Ramos (cell line): ENCODE measurements at regions not wholly inside any gene's neighbourhood (a gene's known extent, or its start where the extent isn't known, plus 50 kb on each side); places are given as distances from the start of the nearest gene placed in this dataset.
"Not testable (repeated sequence)": the region's sequence is repeated elsewhere in the genome, so short reads cannot be mapped to it uniquely, and the experiment has no call there.

Experiments
- in situ Hi-C: fragments of 300-500 bp; cut with MboI; formaldehyde crosslinking; loops from one replicate; pipeline ENCODE4 v1.14.3; 2022; ENCODE audit warnings: low sequenced_read_pairs; ENCODE audit not compliant: unreplicated experiment

DNA sequence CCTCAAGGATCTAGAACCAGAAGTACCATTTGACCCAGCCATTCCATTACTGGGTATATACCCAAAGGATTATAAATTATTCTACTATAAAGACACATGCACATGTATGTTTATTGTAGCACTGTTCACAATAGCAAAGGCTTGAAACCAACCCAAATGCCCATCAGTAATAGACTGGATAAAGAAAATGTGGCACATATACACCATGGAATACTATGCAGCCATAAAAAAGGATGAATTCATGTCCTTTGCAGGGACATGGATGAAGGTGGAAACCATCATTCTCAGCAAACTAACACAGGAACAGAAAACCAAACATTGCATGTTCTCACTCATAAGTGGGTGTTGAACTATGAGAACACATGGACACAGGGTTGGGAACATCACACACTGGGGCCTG is 317.6 kb downstream of the PRELID2 start:
- in situ Hi-C loops, result not testable (repeated sequence)

DNA sequence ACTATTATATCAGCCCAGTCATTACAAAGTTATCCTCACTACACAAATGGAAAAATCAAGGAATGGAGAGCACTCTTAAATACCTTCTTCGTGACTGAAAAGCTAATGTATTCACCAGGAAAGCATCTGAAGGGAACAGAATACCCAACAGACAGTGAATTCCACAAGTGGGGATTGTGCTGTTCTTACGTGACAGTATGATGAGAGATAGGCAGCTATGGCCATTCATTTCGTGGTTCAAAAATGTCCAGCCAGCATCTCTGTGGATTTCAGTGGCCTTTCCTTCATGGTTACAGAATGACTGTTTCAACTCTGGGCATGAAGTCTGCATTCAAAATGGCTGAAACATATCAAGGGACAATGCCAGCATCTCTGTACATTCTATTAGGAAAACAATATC is 323.8 kb downstream of the PRELID2 start:
- in situ Hi-C loops, result no loop called here

DNA sequence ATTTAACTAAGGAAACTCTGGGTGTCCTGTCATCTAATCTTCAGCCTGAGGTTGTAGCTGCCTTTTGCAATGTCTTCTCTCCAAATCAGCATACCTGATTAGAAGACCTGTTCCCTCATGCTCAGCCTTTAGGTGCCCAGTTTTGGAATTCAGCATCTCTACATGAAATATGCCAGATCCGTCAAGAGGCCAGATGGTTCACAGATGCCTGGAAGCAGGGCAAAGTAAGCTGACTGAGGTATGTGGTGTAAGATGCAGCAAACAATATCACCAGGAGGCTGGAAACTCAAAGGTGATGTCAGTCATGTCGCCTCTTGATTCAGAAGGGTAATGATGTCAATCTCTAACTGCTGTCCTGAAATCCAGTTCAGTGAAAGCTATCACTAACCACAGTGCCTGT is 324.4 kb downstream of the PRELID2 start:
- in situ Hi-C loops, result no loop called here

DNA sequence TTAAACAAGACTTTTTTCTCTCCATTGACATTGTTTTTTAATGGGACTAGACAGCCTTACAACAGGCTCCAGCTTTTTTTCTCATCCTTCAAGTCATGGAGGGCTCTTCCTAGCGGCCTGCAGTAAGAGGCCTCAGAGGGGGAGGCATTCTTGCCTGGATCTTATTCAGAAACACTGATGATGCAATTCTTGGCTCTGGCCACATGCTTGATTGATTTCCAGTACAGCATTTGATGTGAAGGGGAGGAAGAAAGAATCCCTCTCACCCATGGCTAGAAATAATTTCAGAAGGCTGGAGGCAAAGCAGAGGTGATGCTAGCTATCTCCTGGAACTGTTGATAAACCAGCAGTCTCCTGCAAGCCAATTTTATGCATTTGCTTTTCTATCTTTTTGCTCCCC is 324.8 kb downstream of the PRELID2 start:
- in situ Hi-C loops, result no loop called here

DNA sequence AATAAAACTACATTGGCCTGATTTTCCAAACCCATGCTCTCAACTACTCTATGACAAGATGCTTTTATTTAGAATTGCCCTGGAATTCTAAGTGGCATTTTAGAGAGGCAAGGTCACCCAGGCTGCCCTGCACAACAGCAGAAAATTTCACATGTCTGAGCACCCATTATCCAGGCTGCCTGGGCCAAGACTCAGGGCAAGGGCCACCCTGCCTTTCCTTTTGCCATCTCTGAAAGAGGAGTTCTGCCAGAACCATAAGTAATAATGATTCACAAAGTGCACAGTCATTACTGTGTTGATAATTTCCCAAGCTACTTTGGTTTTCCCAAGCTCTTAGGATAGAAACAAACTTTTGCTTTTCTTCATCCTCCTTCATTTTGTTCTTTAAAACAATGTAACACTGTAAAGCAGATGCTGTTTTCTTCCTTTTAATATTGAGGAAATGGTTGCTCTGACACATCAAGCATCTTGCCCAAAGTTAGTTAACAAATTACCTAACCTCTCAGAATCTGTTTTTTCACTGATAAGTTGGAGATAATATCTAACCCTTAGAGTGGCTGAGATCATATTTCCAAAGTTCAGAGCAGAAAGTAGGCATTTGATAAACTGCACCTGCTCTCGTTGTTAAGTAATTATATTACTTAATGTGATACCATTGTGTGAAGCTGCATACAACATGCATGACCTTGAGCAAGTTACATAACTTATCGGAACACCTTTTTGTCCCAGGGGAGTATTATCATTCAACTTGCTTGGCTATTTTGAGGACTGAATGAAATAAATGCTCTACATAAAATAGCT is 325.6 kb downstream of the PRELID2 start:
- in situ Hi-C loops, result no loop called here

DNA sequence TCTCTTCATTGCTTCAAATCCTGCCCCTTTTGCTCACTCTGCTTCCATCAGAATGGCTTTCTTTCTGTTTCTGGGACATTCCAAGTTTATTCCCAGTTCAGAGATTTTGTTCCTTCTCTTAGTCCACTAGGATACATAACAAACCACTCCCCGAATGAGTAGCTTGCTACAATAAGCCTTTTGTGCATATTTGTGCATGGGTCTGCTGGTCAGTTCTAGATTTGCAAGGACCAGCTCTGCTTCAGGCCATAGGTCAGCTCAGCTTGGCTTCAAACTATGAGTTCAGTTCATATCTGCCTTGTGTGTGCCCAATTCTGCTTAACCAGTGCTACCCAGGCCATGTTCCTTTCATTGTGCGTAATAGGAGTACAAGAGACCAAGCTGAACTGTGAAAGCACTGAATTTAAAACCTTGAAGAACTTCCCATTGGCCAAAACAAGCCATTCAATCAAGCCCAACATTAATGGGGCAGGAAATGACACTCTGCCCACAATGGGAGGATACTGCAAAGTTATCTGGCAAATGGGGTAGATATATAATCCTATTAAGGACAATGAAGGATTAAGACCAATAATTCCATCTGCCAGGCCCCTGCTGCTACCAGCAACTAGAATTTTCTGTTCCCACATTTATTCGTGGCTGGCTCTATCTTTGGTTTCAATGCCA is 328.8 kb downstream of the PRELID2 start:
- in situ Hi-C loops, result no loop called here

DNA sequence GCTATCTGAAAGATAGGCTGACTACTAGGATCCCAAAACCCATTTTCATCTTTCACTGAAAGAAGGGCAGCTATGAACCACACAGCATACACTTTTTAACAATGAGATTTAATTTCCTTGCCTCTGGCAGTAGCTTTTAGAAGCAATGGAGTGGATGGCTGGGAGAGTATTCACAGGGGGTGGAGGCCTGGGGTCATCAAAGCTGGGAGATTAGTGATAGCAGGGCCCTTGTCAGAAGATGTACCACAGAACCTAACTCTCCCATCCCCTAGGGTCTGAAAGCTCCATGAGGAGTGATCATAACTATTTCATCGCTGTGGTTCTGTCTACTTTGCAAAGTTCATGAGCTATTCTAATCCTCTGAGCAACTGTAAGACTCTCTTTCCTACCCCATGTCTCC is 332.2 kb downstream of the PRELID2 start:
- in situ Hi-C loops, result no loop called here

DNA sequence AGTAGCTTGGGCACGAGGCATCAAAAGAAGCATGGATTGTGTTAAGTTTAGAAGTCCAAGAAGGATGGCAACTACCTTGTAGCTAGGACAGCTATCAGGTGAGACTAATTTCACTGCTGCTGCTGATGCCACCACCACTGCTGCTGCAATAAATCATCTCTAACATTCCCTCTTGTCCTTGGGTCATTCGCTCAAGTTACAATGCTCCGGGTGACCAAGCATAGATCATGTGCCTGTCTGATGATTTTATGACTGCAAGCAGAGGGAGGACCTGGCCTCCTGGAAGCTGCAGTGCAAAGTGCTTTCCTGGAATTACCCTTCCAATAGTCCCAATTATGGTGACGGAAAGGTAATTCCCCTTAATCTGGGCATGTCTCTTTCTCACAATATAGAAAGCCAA is 334.4 kb downstream of the PRELID2 start:
- in situ Hi-C loops, result no loop called here

DNA sequence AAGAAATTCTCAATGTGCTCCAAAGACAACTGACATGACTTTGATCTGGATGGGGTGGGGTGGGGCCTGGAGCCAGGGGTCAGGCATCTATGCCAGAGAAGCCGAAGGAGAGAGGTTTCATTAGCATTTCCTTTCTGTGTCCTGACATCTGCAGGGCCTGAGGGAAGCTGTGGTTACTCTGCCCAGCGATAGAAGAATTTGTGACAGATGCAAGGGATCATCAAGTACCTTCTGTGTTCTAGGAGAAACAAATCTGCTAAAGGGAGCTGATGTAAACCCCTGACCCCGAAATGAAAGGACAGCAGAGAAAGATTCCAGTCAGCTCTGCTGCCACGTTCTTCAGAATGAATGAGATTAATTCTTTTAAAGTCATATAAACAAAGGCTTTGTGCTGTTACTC is 335.7 kb downstream of the PRELID2 start:
- in situ Hi-C loops, result no loop called here

DNA sequence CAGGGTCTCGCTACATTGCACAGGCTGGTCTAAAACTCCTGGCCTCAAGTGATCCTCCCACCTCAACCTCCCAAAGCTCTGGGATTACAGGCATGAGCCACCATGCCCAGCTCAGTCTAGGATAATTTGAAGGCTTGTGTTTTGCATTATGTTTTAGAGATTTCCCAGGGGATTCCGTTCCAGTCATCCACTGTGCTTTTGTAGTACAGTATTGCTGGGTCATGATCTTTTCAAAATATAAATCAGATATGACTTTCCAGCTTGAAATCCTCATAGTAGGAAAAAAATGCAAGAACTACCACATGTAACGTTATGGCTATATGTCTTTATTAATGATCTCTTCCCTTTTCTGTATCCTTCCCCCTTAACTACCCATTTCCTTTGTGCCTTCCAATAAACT is 338.1 kb downstream of the PRELID2 start:
- in situ Hi-C loops, result no loop called here

DNA sequence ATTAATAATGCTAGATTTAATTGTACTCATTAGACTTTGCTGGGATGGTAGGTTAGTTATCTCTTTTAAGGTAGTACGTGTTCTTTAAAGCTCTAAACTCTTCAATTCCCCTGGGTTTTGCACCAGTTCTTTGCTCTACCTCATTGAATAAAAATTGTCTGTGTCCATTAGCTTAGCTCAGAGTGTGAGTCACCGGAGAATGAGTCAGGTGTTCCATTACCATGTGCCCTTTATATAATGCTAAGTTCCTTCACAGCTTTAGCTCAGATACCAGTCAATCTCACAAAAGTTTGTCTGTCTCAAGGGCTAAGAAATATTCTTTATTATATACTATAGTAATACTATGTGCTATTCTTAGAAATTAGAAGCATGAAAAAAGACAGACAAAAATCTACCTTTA is 339.4 kb downstream of the PRELID2 start:
- in situ Hi-C loops, result no loop called here

DNA sequence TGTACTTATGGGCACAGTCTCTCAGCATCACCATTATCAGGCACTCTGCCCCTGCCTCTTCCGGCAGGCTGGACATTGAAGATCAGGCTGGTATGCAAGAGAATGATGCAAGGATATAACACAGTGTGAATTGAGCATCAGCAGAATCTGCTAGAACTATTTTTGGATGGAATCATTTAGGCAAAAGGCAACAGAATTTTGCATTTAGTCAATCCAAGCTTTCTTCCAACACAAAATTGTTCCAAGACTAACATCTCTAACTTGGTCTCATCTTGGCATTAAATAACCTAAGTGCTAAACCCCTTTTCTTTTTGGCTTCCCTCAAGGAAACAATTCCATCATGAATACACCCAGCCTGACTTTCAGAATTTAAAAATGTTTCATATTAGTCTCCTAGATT is 339.9 kb downstream of the PRELID2 start:
- in situ Hi-C loops, result no loop called here

DNA sequence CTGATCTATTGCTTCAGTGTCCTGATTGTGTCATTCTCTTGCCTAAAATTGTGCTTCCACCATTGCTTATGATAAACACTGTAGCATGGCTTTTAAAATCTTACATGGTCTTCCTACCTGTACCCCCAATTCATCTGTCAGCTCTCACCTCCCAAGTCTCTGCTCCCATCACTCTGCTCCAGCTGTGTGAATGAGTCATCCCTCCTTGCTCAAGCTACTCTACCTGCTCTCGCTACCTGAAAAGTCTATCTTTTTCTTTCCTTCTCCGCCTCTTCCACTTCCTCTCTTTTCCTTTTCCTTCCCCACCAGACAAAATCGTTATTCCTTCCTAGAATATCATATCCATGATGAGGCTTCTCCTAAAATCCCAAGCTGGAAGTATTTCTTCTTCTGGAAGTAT is 341.7 kb downstream of the PRELID2 start:
- in situ Hi-C loops, result no loop called here

DNA sequence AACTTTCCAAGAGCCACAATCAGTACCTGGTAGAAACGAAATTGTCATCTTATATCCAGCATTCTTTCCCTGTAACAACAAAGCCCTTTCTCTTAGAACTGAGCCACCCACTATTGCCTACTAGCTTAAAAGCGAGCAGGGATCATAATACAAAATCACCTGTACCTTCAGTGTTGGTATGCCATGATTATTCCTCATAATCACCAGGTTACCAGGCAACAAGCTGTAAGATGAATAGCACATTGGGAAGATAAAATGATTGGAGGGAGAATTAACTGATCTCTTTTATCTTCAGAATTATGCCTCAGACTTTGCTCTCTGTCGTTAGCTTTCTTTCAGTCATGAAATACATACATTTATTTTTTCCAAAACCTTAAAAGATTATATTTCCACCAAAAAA is 345.6 kb downstream of the PRELID2 start:
- in situ Hi-C loops, result no loop called here

DNA sequence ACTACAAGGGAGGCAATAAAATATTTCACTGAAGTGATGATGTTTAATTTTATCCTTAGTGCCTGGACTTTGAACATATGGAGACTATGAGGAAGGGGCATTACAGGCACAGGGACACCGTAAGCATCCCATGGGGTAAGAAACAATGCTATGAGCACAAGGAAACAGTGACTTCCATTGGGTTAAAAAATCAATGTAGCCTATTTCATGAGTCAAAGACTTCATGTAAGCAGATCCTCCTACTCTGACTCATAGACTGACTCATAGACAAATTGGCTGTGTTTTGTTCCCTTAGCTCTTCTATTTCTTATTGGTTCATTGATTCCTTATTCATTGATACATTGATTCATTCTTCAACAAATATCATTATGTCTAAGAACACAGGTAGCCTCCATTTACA is 351.0 kb downstream of the PRELID2 start:
- in situ Hi-C loops, result no loop called here

DNA sequence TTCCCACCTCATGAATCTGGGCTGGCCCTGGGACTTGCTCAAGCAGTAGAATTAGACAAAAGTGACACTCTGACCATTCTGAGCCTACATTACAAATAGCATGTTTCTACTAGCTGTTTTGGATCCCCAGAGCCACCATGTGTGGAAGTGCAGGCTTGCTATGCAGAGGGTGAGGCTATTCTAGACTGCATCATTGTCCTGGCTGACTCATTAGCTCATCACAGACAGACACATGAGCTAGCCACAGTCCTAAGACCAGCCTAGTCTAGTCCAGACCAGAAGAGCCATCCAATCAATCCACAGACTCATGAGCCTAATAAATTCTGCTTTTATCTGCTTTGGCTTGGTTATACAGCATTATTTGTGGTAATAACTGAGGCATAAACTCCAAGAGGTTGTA is 351.9 kb downstream of the PRELID2 start:
- in situ Hi-C loops, result no loop called here

DNA sequence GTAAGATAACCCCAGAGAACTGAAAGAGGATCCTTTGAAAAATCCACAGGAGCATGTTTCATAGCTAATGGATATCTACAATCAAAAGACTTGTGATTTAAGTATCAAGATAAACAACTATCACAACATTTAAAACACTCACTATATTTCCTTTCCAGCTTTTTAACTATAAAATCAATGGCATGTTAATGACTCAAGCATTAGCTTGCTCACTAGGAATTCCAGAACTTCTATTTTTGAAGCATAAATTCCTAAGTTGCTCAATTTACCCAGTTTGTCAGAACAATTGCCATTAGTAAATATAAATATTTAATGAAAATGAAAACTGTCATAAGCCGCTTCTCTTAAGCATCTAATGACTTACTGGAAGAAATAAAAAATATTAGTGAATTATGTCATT is 355.3 kb downstream of the PRELID2 start:
- in situ Hi-C loops, result no loop called here

DNA sequence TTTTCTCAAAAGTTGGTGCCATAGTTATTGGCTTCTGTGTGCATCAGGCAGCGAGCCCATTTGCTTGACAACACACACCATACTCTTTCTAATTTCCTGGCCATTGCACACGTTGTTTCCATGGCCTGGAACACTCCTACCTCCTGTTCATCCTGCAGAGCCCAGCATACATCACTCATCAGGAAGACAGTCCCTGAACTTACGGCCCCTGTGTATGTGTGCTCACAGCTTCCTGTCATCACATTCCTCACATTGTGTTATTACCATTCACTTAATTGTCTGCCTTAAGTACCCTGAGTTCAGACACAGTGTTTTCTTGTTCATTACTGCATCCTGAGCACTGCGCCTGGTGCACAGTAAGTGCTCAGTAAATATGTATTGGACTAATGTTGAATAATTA is 355.9 kb downstream of the PRELID2 start:
- in situ Hi-C loops, result no loop called here

DNA sequence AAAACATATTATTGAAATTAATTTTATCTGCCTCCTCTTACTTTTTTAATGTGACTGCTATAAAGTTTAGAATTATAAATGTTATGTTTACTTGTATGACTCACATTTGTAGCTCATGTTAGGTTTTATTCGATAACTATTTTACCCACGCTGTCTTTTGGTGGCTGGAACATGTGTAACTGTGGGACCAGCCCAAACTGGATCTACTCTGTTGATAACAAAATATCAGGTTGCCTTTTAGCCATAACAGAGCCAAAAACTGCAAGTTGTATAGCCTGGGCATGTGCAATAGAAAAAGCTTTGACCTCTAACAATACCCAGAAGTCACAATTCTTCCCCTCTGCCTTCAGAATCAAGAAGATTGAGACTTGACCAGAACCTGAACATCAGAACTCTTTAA is 356.5 kb downstream of the PRELID2 start:
- in situ Hi-C loops, result no loop called here

DNA sequence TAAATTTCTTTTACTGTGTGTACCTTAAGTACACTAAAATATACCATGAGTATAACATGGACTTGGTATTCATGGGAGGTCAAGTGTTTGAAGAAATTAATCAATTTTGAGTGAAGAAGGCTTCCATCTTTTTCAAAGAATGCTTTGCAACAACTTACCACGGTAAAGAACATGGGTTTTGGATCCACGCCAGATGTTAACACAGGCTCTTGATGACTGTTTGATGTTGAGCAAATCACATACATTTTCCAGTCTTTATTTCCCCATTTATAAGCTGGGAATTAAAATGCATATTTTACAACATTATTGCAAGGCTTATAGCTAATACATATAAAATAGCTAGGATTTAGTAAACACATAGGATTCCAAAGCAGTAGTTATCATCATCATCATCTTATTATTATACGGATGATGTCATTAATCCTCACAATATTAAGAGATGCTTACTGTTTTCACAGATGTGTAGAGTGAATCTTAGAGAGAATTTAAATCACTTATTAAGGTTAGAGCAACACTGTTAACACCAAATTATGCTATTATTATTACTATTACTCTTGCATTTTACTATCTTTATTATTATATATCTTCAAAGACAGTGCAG is 362.0 kb downstream of the PRELID2 start:
- in situ Hi-C loops, result no loop called here

DNA sequence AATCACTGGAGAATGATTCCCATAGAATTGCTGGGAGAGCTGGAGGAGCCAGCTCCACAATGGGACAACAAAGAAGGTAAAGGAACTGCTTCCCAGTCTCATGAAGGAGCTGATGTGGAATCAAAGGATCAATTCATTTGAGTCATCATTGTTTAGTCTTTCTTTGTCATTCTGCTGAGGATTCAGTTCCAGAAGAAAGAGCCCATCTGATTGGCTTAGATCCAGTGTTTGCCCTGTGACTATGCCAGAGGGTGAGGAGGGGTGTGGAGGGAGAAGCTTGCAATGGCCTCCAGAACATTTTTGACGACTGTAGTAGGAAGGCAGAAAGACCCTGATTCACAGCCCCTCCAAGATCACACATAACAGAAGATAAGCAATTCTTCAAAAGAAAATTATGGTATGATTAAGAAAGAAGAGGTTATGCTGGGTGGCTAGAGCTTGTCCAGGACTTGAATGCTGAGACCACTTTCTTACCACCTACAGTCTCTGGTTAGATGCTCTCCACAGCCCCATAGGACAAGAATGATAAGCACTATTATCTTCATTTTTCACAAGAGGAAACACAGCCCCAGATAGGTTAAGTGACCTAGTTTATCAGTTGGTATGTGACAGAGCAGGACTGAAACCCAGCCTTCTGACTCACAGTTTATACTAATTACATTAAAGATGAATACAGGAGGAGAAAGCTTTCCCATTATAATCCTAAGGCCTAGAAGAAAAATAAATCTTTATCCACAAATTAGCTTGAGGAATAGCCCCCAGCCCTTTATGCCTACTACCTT is 363.1 kb downstream of the PRELID2 start:
- in situ Hi-C loops, result no loop called here
